Activated naive CD8-positive, alpha-beta T cell treated with anti-CD3 and anti-CD28 coated beads, Interleukin-2, amount 10 ng/mL, durations not matched to agents 7 days and 5 days (primary cell): ENCODE measurements at regions not wholly inside any gene's neighbourhood (a gene's known extent, or its start where the extent isn't known, plus 50 kb on each side); places are given as distances from the start of the nearest gene placed in this dataset.
"Not testable (repeated sequence)": the region's sequence is repeated elsewhere in the genome, so short reads cannot be mapped to it uniquely, and the experiment has no call there.

Experiments
- ATAC-seq: fragments of 150-1000 bp; cut with Tn5 transposase; one replicate; pipeline ENCODE4 v1.10.0; 2021; ENCODE audit warnings: low read depth, moderate library complexity
- POLR2A ChIA-PET: fragments of 350-600 bp; sonication (Branson Sonifier 250); formaldehyde crosslinking; loops from one replicate; lab custom pipeline; 2021; ENCODE audit warnings: antibody characterized with exemption; lab: Charles Lee
- DNase-seq: peaks from one replicate; pipeline ENCODE4 v3.0.0; 2021
- H3K27ac Mint-ChIP-seq: one replicate; pipeline ENCODE4 v1.8.0; 2022; ENCODE audit warnings: mild to moderate bottlenecking, mixed read lengths
- H3K27me3 Mint-ChIP-seq: one replicate; pipeline ENCODE4 v1.8.0; 2022; ENCODE audit warnings: mild to moderate bottlenecking, moderate library complexity, mixed read lengths
- H3K36me3 Mint-ChIP-seq: one replicate; pipeline ENCODE4 v1.8.0; 2021; ENCODE audit warnings: mild to moderate bottlenecking, mixed read lengths
- H3K4me1 Mint-ChIP-seq: one replicate; pipeline ENCODE4 v1.8.0; 2021; ENCODE audit warnings: mixed read lengths
- H3K4me3 Mint-ChIP-seq: one replicate; pipeline ENCODE4 v1.8.0; 2022; ENCODE audit warnings: mild to moderate bottlenecking, moderate library complexity, mixed read lengths
- H3K9me3 Mint-ChIP-seq: one replicate; pipeline ENCODE4 v1.8.0; 2021; ENCODE audit warnings: mixed read lengths

DNA sequence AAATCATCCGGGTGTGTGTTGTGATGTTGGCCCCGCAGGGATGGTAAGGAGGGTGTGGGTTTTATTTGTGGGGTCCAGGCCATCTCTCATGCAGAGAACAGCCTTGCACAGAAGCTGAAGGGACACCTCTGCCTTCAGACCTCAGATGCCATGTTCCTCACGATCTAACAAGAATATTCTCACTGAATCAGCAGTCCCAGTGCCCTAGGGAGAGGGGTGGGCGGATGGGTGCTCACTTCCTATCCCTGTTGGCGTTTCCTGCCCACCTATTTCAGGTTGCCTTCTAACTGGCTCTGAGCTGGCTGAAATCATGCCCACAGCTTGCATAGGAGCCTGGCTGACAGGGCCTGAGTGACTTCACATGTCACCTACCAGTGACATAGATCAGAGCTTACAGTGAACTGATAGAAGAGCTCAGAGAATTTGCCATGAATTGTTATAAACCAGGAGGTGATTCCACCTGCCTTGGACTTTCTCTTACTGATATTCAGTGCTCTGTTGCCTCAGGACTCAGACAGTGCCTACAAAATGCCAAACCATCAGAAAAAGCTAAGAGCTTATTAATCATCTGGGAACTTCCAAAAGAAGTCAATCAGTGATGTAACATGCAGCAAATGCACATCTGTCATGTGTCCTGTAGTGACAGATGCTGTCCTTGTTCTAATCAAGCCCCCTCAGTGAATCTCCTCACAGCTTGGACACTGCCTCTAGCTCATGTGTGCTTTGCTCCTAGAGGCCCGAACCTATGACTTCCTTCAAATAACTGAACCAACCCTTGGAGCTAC lies 186.8 kb upstream of the ADRA1D start:
- H3K27ac Mint-ChIP-seq: no peak overlapping the region
- H3K9me3 Mint-ChIP-seq: no peaks in the 10 kb centered on the region
- DNase-seq (no peak), ATAC-seq (no peak)
- H3K27me3 Mint-ChIP-seq: peaks cover 13% of the 10 kb centered on the region
- POLR2A ChIA-PET: no interaction called here
- no peaks in the 10 kb centered on the region for H3K4me1 Mint-ChIP-seq
- H3K36me3 Mint-ChIP-seq: no peaks in the 10 kb centered on the region
- no peak overlapping the region for H3K4me3 Mint-ChIP-seq

DNA sequence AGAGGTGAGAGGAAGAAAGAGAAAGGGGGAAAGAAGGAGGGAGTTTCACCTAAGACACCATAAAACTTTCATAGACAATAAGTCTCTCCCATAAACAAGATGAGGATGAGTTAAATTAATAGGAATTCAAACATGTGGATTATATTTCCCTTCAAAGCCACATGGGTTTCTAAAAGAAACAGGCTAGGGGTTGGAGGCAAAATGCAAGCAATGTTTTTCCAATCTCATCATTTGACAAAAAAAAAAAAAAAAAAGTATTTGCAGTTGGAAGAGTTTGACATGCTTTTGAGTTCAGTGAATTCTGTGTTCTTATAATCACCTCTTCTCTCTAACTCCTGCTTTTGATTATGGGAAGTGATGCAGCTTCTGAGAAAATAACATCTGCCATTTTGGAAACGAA lies 186.1 kb upstream of the ADRA1D start:
- no peaks in the 10 kb centered on the region for H3K36me3 Mint-ChIP-seq
- H3K4me1 Mint-ChIP-seq: no peaks in the 10 kb centered on the region
- ATAC-seq (no peak), DNase-seq (no peak)
- no peaks in the 10 kb centered on the region for H3K9me3 Mint-ChIP-seq
- H3K27ac Mint-ChIP-seq: no peak overlapping the region
- H3K4me3 Mint-ChIP-seq: no peak overlapping the region
- POLR2A ChIA-PET: no interaction called here
- H3K27me3 Mint-ChIP-seq: peaks cover 12% of the 10 kb centered on the region

DNA sequence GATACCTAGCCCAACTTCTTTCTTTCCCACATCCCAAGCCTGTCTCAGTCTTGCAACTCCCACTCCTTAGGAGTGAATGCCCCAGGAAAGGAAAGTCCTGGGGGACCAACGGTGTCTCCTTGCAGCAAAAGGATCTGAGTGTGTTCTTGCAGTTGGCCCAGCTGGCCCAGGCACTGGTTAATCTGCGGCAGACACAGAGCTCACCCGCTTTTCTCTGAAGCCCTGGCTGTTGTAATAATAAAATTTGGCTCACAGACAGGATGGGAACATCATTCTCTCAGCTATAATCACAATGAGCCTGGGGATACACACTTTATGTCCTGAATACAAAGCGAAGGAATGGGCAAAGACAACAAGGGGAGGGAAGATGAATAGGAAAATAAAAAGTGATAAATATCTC lies 185.6 kb upstream of the ADRA1D start:
- H3K9me3 Mint-ChIP-seq: peaks cover under 1% of the 10 kb centered on the region
- no peak overlapping the region for H3K27ac Mint-ChIP-seq
- peaks cover 13% of the 10 kb centered on the region for H3K27me3 Mint-ChIP-seq
- H3K4me3 Mint-ChIP-seq: no peak overlapping the region
- POLR2A ChIA-PET: no interaction called here
- H3K36me3 Mint-ChIP-seq: no peaks in the 10 kb centered on the region
- DNase-seq (no peak), ATAC-seq (no peak)
- no peaks in the 10 kb centered on the region for H3K4me1 Mint-ChIP-seq

DNA sequence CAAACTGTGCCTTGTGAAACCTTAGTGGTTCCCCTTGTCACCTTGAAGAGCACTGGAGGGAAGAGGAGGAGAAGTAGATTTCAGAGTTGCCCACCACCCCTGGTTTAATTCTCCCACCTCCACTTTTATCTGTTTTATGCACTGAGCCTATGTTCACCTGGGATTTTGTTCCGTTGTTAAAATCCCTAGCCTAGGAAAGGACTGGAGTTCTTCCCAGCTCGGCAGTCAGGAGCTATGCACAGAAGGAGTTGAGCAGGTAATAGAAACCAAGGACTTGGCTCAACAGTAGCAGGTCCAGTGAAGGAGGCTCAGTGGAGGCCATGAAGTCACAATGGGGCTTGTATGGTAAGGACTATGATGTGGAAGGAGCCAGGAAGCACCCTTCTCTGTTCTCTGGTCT lies 182.4 kb upstream of the ADRA1D start:
- DNase-seq: no peak
- Mint-ChIP-seq H3K27ac (no peak overlapping the region), H3K4me3 (no peak overlapping the region), H3K4me1 (peaks cover 8% of the 10 kb centered on the region), H3K9me3 (peaks cover 5% of the 10 kb centered on the region), H3K27me3 (peaks cover 10% of the 10 kb centered on the region), H3K36me3 (peaks cover 1% of the 10 kb centered on the region)
- POLR2A ChIA-PET: no interaction called here
- no peak for ATAC-seq

DNA sequence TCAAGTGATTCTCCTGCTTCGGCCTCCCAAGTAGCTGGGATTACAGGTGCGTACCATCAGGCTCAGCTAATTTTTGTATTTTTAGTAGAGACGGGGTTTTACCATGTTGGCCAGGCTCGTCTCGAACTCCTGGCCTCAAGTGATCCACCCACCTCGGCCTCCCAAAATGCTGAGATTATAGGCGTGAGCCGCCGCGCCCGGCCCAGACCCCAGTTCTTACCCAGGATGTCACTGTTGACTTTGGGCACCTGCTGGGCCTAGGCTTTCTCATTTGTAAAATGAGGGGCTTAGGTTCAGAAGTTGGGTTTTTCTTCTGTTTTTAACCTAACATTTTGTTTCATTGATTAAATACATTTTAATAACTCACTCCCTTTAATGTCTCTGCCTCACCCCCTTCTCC lies 181.7 kb upstream of the ADRA1D start:
- H3K4me3 Mint-ChIP-seq, POLR2A ChIA-PET, H3K9me3 Mint-ChIP-seq, H3K4me1 Mint-ChIP-seq, ATAC-seq, H3K36me3 Mint-ChIP-seq, DNase-seq, H3K27ac Mint-ChIP-seq: not testable (repeated sequence)
- H3K27me3 Mint-ChIP-seq: peaks cover 10% of the 10 kb centered on the region

DNA sequence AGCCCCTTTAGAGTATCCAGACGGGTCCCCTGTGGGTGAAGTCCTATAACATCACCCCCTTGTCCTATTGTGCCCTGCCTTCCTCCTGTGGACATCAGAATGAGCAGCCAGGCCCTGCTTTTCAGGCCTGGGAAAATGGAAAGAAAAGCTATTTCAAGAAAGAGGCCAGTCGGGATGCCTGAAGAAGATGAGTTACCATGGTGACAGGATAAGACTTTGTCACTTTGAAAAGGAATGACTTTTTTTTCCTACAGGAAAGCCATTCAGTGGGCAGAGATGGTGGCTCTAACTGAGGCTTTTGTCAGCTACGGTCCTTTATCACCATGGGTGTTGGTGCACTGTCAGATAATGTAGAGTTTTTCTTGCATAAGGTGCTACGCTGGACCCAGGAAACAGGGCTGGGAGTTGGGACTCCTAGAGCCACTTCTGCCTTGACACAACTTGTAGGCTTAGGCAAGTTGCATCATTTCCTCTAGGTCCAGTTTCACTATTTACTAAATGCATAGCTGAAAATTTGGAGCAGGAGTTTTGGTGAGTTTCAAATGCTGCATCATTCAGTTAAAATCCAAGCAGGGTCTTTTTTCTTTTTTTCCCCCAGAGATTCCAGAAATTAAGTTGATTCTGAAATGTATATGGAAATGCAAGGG lies 179.0 kb upstream of the ADRA1D start:
- POLR2A ChIA-PET: no interaction called here
- ATAC-seq (no peak), DNase-seq (no peak)
- H3K4me1 Mint-ChIP-seq: peaks cover 8% of the 10 kb centered on the region
- peak overlapping the region; percentile 46 for H3K27ac Mint-ChIP-seq
- peaks cover 1% of the 10 kb centered on the region for H3K36me3 Mint-ChIP-seq
- no peak overlapping the region for H3K4me3 Mint-ChIP-seq
- peaks cover 5% of the 10 kb centered on the region for H3K9me3 Mint-ChIP-seq
- H3K27me3 Mint-ChIP-seq: peaks cover 16% of the 10 kb centered on the region

DNA sequence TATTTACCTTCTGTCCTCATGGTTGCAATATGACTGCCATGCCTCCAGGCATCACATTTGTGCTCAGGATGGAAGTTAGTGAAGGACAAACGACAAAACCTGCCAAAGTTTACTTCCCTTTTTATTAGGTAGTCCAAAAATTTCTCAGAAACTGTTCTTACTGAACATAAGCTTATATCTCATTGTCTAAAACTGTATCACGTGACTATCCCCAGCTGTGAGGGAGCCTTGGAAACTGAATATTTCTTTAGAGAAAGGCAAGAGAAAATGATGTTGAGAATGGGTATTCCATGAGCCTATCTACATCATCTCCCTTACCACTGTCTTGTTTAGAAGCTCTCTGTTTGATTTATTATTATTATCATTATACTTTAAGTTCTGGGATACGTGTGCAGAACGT lies 169.1 kb upstream of the ADRA1D start:
- no peak overlapping the region for H3K27ac Mint-ChIP-seq
- POLR2A ChIA-PET: no interaction called here
- H3K4me3 Mint-ChIP-seq: no peak overlapping the region
- H3K27me3 Mint-ChIP-seq: peaks cover 12% of the 10 kb centered on the region
- H3K9me3 Mint-ChIP-seq: peaks cover 1% of the 10 kb centered on the region
- H3K36me3 Mint-ChIP-seq: no peaks in the 10 kb centered on the region
- ATAC-seq: no peak
- no peak for DNase-seq
- H3K4me1 Mint-ChIP-seq: no peaks in the 10 kb centered on the region

DNA sequence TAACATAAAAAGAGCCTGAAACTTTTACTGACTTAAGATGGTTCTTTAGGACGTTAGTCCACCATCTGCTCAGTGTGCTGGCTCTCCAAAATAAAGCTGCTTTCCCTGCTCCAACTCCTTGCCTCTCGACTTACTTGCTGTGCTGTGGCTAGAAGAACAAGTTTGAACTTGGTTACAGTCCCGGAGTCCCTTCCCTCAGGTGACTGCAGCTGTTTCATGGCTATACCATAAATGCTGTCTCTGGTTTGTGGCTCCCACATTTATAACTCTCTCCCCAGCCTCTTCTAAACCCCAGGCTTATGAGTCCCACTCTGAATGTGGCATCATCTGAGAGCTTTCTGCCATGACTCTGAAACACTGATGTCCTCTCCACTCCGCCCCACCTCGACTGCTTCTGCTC lies 166.2 kb upstream of the ADRA1D start:
- Mint-ChIP-seq H3K4me3 (no peak overlapping the region), H3K4me1 (no peaks in the 10 kb centered on the region), H3K27ac (no peak overlapping the region), H3K36me3 (no peaks in the 10 kb centered on the region), H3K27me3 (peaks cover 10% of the 10 kb centered on the region), H3K9me3 (peaks cover under 1% of the 10 kb centered on the region)
- ATAC-seq: no peak
- POLR2A ChIA-PET: no interaction called here
- DNase-seq: no peak

DNA sequence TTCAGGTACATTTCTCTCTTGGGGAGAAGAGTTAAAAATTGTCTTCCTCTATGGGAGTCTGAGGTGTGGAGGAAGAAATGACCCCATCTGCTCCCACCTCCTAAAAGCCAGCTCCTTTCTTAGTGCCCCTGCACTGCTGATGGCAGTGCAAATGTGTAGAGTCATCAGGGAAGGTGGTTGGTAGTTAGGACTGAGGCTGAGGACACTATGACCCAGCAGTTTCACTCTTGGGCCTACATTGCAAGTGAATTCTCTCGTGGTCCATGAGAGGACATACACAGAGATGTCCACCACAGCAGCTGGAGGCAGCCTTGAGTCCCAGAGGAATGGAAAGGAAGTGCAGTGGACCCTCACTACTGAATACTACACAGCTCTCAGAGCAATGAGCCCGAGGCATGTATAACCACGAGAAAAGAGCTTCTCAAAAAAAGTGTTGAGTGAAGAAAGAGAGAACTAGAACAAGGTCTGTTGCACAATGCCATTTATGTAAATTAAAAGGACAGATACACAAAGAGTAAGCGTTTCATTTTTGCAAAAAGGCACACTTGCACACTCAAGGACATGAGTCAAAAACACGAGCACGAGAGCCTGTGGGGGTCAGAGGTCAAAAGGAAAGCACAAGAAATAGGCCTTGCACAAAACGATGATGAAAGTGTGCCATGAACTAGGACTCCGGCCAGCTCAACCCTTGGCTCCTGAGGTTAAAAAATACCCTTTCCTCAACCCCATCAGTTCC lies 164.4 kb upstream of the ADRA1D start:
- POLR2A ChIA-PET: no interaction called here
- no peaks in the 10 kb centered on the region for H3K9me3 Mint-ChIP-seq
- no peak overlapping the region for H3K27ac Mint-ChIP-seq
- no peak overlapping the region for H3K4me3 Mint-ChIP-seq
- H3K27me3 Mint-ChIP-seq: peaks cover 7% of the 10 kb centered on the region
- no peak for ATAC-seq
- no peak for DNase-seq
- no peaks in the 10 kb centered on the region for H3K36me3 Mint-ChIP-seq
- no peaks in the 10 kb centered on the region for H3K4me1 Mint-ChIP-seq

DNA sequence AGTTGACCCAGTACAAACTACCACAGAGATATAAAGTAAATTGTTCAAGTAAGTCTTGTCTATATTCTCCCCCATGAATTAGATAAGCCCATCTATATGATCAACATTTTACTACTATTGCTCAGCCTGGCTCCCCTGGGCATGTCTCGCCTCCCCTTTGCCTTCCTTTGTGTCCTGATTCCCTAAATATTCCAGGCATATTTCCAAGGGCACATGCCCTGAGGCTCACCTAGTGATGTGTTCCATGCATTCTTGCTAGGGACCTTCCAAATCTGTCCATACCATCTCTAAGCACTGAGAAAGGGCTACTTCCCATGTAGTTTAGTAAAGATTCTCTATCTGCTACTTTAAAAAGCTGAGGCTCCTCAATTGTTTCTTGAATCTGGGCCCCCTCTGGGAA lies 163.1 kb upstream of the ADRA1D start:
- Mint-ChIP-seq H3K27me3 (peaks cover 7% of the 10 kb centered on the region), H3K4me3 (no peak overlapping the region), H3K9me3 (no peaks in the 10 kb centered on the region), H3K27ac (no peak overlapping the region), H3K4me1 (no peaks in the 10 kb centered on the region), H3K36me3 (no peaks in the 10 kb centered on the region)
- POLR2A ChIA-PET: no interaction called here
- ATAC-seq: no peak
- no peak for DNase-seq

DNA sequence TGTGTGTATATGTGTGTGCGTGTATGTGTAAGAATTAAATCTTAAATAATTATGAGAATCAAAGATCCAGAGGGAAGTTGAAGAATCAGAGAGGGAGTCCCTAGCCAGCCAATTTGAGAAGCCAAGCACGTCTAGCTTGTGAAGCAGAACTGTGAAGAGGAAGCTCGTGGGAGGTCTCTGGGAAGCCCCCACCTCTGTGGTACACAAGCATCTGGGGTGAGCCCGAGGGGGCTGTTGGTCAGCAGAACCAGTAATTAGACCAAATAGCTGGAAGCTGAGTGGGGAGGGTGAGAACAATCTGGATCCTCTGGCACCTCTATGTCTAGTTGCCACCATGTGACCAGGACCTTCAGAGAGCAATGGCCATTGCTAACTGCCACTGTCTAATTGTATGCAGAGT lies 162.7 kb upstream of the ADRA1D start:
- DNase-seq (no peak), ATAC-seq (no peak)
- POLR2A ChIA-PET: no interaction called here
- Mint-ChIP-seq H3K4me3 (no peak overlapping the region), H3K9me3 (no peaks in the 10 kb centered on the region), H3K27me3 (peaks cover 7% of the 10 kb centered on the region), H3K4me1 (no peaks in the 10 kb centered on the region), H3K36me3 (no peaks in the 10 kb centered on the region), H3K27ac (no peak overlapping the region)

DNA sequence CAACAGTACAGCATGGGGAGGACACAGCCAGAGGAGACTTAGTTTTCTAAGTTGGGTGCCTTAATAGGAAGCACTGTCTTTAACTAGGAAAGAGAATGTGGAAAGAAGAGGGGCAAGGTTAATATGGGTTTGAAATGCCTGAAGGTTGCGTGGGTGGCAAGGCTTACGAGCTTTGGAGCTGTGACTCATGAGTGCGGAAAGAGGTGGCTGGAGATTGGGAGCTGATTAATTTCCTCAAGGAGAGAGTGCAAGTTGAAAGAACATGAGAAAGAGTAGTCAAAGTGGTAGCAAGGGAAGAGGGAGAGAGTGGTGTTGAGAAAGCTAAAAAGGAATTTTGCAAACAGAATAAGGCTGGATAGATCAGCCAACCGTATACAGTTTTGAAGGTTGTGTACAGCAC lies 157.5 kb upstream of the ADRA1D start:
- Mint-ChIP-seq H3K4me1 (no peaks in the 10 kb centered on the region), H3K27ac (no peak overlapping the region), H3K36me3 (no peaks in the 10 kb centered on the region), H3K9me3 (no peaks in the 10 kb centered on the region), H3K4me3 (no peak overlapping the region), H3K27me3 (peaks cover 7% of the 10 kb centered on the region)
- ATAC-seq (no peak), DNase-seq (no peak)
- POLR2A ChIA-PET: no interaction called here

DNA sequence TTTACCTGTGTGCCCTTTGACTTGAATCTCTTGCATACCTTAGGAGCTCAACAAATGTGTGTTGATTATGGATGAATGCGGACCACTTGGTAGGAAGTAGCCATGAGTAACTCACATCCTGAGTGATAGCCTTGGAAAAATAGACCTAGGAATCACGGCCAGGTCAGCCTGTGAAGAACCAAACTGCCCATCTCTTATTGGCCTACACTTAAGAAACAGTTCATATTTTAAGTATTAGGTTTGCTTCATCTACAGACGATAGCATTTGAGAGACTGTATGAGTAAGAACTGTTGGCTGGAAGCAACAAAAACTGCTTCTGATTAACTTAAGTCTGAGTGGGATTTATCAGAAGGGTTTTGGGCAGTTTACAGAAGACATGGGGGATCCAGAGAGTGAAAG lies 152.5 kb upstream of the ADRA1D start:
- Mint-ChIP-seq H3K9me3 (no peaks in the 10 kb centered on the region), H3K27me3 (peaks cover 38% of the 10 kb centered on the region), H3K4me1 (no peaks in the 10 kb centered on the region), H3K4me3 (no peak overlapping the region), H3K27ac (no peak overlapping the region), H3K36me3 (no peaks in the 10 kb centered on the region)
- POLR2A ChIA-PET: no interaction called here
- ATAC-seq: no peak
- no peak for DNase-seq

DNA sequence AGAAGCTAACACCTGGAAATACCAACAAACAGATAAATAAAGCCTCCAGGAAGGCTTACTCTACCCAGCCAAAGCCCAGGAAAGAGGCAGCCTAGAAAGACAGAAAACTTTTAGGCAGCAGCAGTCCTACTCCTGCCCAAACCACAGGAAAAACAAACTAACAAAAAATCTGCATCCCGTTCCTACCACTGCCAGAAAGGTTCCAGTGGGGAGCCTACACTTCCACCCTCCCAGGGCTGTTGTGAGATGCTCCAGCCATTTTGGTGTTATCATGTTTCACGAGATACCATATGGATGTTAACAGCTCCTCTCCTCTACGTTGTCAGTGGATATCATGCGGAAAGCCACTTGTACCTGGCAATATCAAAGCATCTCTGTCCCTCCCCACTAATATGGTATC lies 135.9 kb upstream of the ADRA1D start:
- POLR2A ChIA-PET: no interaction called here
- H3K36me3 Mint-ChIP-seq: no peaks in the 10 kb centered on the region

More for the DNA sequence above, 135.9 kb upstream of the ADRA1D start:
- H3K4me1 Mint-ChIP-seq: no peaks in the 10 kb centered on the region
- H3K27me3 Mint-ChIP-seq: peaks cover 58% of the 10 kb centered on the region
- ATAC-seq (no peak), DNase-seq (no peak)
- no peak overlapping the region for H3K27ac Mint-ChIP-seq
- peaks cover 3% of the 10 kb centered on the region for H3K9me3 Mint-ChIP-seq
- no peak overlapping the region for H3K4me3 Mint-ChIP-seq
